Omental fat pad (tissue), 3 donors: ENCODE measurements at regions not wholly inside any gene's neighbourhood (a gene's known extent, or its start where the extent isn't known, plus 50 kb on each side); places are given as distances from the start of the nearest gene placed in this dataset. TPM values are rescaled to one million over a fixed set of nuclear protein-coding genes. Genes with fewer than 3 reads are reported as not detected.

Experiments
- ATAC-seq: fragments of 150-250 bp; one replicate; pipeline ENCODE4 v1.9.1; 2016; ENCODE audit warnings: mild to moderate bottlenecking, moderate library complexity; ENCODE audit not compliant: low FRiP score
- DNase-seq: peaks from one replicate; pipeline ENCODE4 v3.0.0-alpha.2; 2019; ENCODE audit warnings: low spot score
- CTCF ChIP-seq, 3 donors: fragments of 450-650 bp; IDR thresholded peaks; one replicate each; pipeline ENCODE4 v1.5.1; 2016 to 2017; ENCODE audit warnings: antibody characterized with exemption in 3 of 3, mild to moderate bottlenecking in 3 of 3, moderate library complexity in 2 of 3
- small RNA-seq: library from RNA; depleted of rRNA; stranded (forward); fragments of <200 nt; gene quantifications from one replicate; pipeline ENCODE3, GENCODE V24; 2016

GRCh38 chr3:27542476-27542875 is 58.3 kb upstream of the SLC4A7 start:
- peak; percentile 33 for ATAC-seq
- TF ChIP-seq CTCF (IDR thresholded peaks at IDR 0.05) = no peak
- no peak for DNase-seq

GRCh38 chr3:27540231-27540630 is 56.0 kb upstream of the SLC4A7 start:
- DNase-seq (no peak), ATAC-seq (no peak)
- no peak for TF ChIP-seq CTCF (IDR thresholded peaks at IDR 0.05)

- DNase-seq (no peak), ATAC-seq (no peak)
- TF ChIP-seq CTCF (IDR thresholded peaks at IDR 0.05) = no peak
These were observed 52.3 kb upstream of the SLC4A7 start for GRCh38 chr3:27536491-27536890.

- DNase-seq (no peak), ATAC-seq (no peak)
- TF ChIP-seq CTCF (IDR thresholded peaks at IDR 0.05) = no peak
These were observed 51.7 kb upstream of the SLC4A7 start for GRCh38 chr3:27535809-27536392.

- ATAC-seq (peak; percentile 95), DNase-seq (no peak)
These were observed 49.8 kb upstream of the SLC4A7 start for GRCh38 chr3:27533718-27534573.

More at GRCh38 chr3:27533718-27534573, 49.8 kb upstream of the SLC4A7 start:
- peak in 1 of 3 donors; percentile 30 for TF ChIP-seq CTCF (IDR thresholded peaks at IDR 0.05)

Small RNAs in the stretch of these regions (small RNA-seq; reads per million reads assigned to genes)
- gene AC098614.2 (not detected), gene RF00019 (not detected)
